Lower leg skin (tissue), 3 donors: ENCODE measurements at regions not wholly inside any gene's neighbourhood (a gene's known extent, or its start where the extent isn't known, plus 50 kb on each side); places are given as distances from the start of the nearest gene placed in this dataset.

Experiments used
- CTCF ChIP-seq, 3 donors: fragments of 450-650 bp; IDR thresholded peaks; one replicate each; pipeline ENCODE4 v1.5.1; 2016; ENCODE audit warnings: antibody characterized with exemption in 3 of 3, mild to moderate bottlenecking in 3 of 3, moderate library complexity in 2 of 3
- POLR2A ChIP-seq, 2 donors: fragments of 450-650 bp; IDR thresholded peaks; one replicate each; pipeline ENCODE4 v1.6.1; 2016 to 2017; ENCODE audit warnings: antibody characterized with exemption in 2 of 2, mild to moderate bottlenecking in 1 of 2, moderate library complexity in 1 of 2

- no peak for TF ChIP-seq CTCF (IDR thresholded peaks at IDR 0.05)
- TF ChIP-seq POLR2A (IDR thresholded peaks at IDR 0.05) = no peak
Observed at GRCh38 chr16:48947371-48947713, 334.3 kb downstream of the CBLN1 start.
